ENCODE measurements at regions not wholly inside any gene's neighbourhood (a gene's known extent, or its start where the extent isn't known, plus 50 kb on each side); places are given as distances from the start of the nearest gene placed in this dataset.

- TF ChIP-seq, protein P1, sequence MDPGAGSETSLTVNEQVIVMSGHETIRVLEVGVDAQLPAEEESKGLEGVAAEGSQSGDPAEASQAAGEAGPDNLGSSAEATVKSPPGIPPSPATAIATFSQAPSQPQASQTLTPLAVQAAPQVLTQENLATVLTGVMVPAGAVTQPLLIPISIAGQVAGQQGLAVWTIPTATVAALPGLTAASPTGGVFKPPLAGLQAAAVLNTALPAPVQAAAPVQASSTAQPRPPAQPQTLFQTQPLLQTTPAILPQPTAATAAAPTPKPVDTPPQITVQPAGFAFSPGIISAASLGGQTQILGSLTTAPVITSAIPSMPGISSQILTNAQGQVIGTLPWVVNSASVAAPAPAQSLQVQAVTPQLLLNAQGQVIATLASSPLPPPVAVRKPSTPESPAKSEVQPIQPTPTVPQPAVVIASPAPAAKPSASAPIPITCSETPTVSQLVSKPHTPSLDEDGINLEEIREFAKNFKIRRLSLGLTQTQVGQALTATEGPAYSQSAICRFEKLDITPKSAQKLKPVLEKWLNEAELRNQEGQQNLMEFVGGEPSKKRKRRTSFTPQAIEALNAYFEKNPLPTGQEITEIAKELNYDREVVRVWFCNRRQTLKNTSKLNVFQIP (CRISPR knock-in tag; IDR thresholded peaks at IDR 0.05; ENCODE audit: borderline replicate concordance, low read depth): no peak
- TF ChIP-seq ISL1 (CRISPR knock-in tag; IDR thresholded peaks at IDR 0.05) (no peak), TOX (CRISPR knock-in tag; IDR thresholded peaks at IDR 0.05; ENCODE audit: borderline replicate concordance) (no peak), ZNF8 (CRISPR knock-in tag; IDR thresholded peaks at IDR 0.05) (no peak), CSRNP3 (CRISPR knock-in tag; IDR thresholded peaks at IDR 0.05) (no peak)
These were observed 398.4 kb downstream of the TUSC7 start (continued) for GRCh38 chr3:117107946-117108345.

GRCh38 chr3:117109178-117109577, 399.6 kb downstream of the TUSC7 start:
- no peak for TF ChIP-seq BACH2 (CRISPR knock-in tag; IDR thresholded peaks at IDR 0.05; ENCODE audit: borderline replicate concordance)
- TF ChIP-seq, protein P2, sequence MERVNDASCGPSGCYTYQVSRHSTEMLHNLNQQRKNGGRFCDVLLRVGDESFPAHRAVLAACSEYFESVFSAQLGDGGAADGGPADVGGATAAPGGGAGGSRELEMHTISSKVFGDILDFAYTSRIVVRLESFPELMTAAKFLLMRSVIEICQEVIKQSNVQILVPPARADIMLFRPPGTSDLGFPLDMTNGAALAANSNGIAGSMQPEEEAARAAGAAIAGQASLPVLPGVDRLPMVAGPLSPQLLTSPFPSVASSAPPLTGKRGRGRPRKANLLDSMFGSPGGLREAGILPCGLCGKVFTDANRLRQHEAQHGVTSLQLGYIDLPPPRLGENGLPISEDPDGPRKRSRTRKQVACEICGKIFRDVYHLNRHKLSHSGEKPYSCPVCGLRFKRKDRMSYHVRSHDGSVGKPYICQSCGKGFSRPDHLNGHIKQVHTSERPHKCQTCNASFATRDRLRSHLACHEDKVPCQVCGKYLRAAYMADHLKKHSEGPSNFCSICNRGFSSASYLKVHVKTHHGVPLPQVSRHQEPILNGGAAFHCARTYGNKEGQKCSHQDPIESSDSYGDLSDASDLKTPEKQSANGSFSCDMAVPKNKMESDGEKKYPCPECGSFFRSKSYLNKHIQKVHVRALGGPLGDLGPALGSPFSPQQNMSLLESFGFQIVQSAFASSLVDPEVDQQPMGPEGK (CRISPR knock-in tag; IDR thresholded peaks at IDR 0.05; ENCODE audit: borderline replicate concordance): no peak
- TF ChIP-seq ZFP30 (CRISPR knock-in tag; IDR thresholded peaks at IDR 0.05): no peak
- no peak for TF ChIP-seq ZFP3 (CRISPR knock-in tag; IDR thresholded peaks at IDR 0.05)
- no peak for TF ChIP-seq ISL1 (CRISPR knock-in tag; IDR thresholded peaks at IDR 0.05)
- no peak for TF ChIP-seq CREB5 (CRISPR knock-in tag; IDR thresholded peaks at IDR 0.05; ENCODE audit: low read depth)
- TF ChIP-seq ARNTL (CRISPR knock-in tag; IDR thresholded peaks at IDR 0.05; ENCODE audit: borderline replicate concordance, low read depth): no peak
- no peak for TF ChIP-seq ESRRG (CRISPR knock-in tag; IDR thresholded peaks at IDR 0.05)
- no peak for TF ChIP-seq GLIS3 (CRISPR knock-in tag; IDR thresholded peaks at IDR 0.05)
- no peak for ATAC-seq

DNA sequence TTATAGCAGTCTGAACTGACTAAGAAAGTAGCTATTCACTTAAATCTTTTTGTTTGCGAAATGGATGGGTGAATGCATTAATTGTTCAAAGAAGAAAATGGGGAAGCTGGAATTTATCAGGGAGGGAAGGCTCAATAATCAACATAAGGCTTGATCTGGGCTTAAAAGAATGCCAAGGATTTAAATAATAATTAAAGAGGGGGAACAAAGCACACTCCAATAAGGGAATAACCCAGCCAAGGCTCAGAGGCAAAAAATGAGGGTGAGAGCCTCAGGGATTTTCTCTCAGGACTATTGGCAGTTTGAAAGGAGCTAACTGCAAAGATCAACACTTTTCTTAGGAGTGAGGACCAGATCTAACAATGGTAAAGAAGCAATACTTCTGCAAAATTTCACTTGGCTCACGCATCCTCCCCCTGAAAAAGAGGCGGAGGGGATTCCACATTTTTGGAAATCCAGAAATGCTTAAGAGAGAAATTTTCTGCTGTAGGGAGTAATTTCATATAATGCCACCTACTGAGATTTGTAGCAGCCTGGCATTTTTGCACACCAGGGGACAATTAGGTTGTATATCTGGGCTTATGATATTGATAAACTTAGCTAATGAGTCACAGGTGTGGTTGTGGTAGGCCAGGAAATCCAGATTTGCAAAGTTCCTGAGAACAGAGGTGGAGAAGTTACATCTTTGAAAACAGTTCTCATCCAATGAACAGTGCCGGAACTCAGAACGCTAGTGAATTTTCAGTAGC, 405.1 kb downstream of the TUSC7 start:
- TF ChIP-seq TOX (CRISPR knock-in tag; IDR thresholded peaks at IDR 0.05; ENCODE audit: borderline replicate concordance) (no peak), ESRRG (CRISPR knock-in tag; IDR thresholded peaks at IDR 0.05) (no peak), TSHZ2 (CRISPR knock-in tag; IDR thresholded peaks at IDR 0.05) (no peak), OSR1 (CRISPR knock-in tag; IDR thresholded peaks at IDR 0.05) (no peak)
- ATAC-seq: no peak

- ATAC-seq: peak; percentile 48; the same call in 1 of the 3 replicates
- TF ChIP-seq SNAI2 (CRISPR knock-in tag; IDR thresholded peaks at IDR 0.05) (no peak), GLIS3 (CRISPR knock-in tag; IDR thresholded peaks at IDR 0.05) (no peak), CSRNP3 (CRISPR knock-in tag; IDR thresholded peaks at IDR 0.05) (no peak), OSR1 (CRISPR knock-in tag; IDR thresholded peaks at IDR 0.05) (no peak), PPARA (CRISPR knock-in tag; IDR thresholded peaks at IDR 0.05; ENCODE audit: borderline replicate concordance) (no peak), TCF4 (CRISPR knock-in tag; IDR thresholded peaks at IDR 0.05; ENCODE audit: borderline replicate concordance) (no peak)
- TF ChIP-seq, protein P2 (CRISPR knock-in tag; IDR thresholded peaks at IDR 0.05; ENCODE audit: borderline replicate concordance): no peak
These were observed 407.8 kb downstream of the TUSC7 start for GRCh38 chr3:117117188-117117936.

All from SK-N-SH treated with all-trans-retinoic acid at 6 μM for 48 hours (cell line).